Liver (tissue), 8 donors: ENCODE measurements at regions not wholly inside any gene's neighbourhood (a gene's known extent, or its start where the extent isn't known, plus 50 kb on each side); places are given as distances from the start of the nearest gene placed in this dataset.

Experiments
- DNase-seq: peaks from one replicate; pipeline ENCODE4 v3.0.0-alpha.2; 2017; ENCODE audit warnings: low spot score
- H3K27ac ChIP-seq, 2 donors: one replicate each; pipeline ENCODE4 v1.7.0; 2013; ENCODE audit warnings: inconsistent platforms in 2 of 2, low read length in 2 of 2, control low read depth in 1 of 2, low read depth in 1 of 2, mild to moderate bottlenecking in 1 of 2
- H3K27me3 ChIP-seq, 4 donors: one replicate each; pipeline versions ENCODE4 v1.6.1 to v1.7.0; 2013; ENCODE audit warnings: low read length in 3 of 4, inconsistent platforms in 1 of 4, mild to moderate bottlenecking in 1 of 4, moderate library complexity in 1 of 4; ENCODE audit not compliant: control insufficient read depth in 4 of 4, insufficient read depth in 4 of 4
- H3K36me3 ChIP-seq, 4 donors: one replicate each; pipeline versions ENCODE4 v1.6.1 to v1.7.0; 2013; ENCODE audit warnings: low read length in 3 of 4, mild to moderate bottlenecking in 3 of 4, low read depth in 1 of 4, moderate library complexity in 1 of 4; ENCODE audit not compliant: control insufficient read depth in 4 of 4, insufficient read depth in 3 of 4
- H3K4me1 ChIP-seq, 4 donors: one replicate each; pipeline versions ENCODE4 v1.6.1 to v1.7.0; 2013; ENCODE audit warnings: low read length in 3 of 4, mild to moderate bottlenecking in 3 of 4, moderate library complexity in 1 of 4; ENCODE audit not compliant: control insufficient read depth in 4 of 4, insufficient read depth in 4 of 4
- H3K4me3 ChIP-seq, 3 donors: one replicate each; pipeline versions ENCODE4 v1.6.1 to v1.7.0; 2013; ENCODE audit warnings: low read length in 3 of 3, control low read depth in 1 of 3, low read depth in 1 of 3, mild to moderate bottlenecking in 1 of 3
- H3K9ac ChIP-seq, 2 donors: one replicate each; pipeline ENCODE4 v1.7.0; 2013; ENCODE audit warnings: low read length in 2 of 2, mild to moderate bottlenecking in 2 of 2, moderate library complexity in 2 of 2, control low read depth in 1 of 2, low read depth in 1 of 2
- H3K9me3 ChIP-seq, 4 donors: one replicate each; pipeline versions ENCODE4 v1.6.1 to v1.7.0; 2013; ENCODE audit warnings: low read length in 3 of 4; ENCODE audit not compliant: control insufficient read depth in 4 of 4
- CTCF ChIP-seq: fragments of 150-350 bp; IDR thresholded peaks from 2 replicates; pipeline ENCODE4 v1.5.1; 2017; ENCODE audit warnings: improper control_type of control experiment, low read depth, low read length; ENCODE audit not compliant: missing input control
- EGR1 ChIP-seq, 2 donors: IDR thresholded peaks; 2 replicates each; pipeline ENCODE4 v1.6.1; 2016 to 2018; ENCODE audit warnings: antibody characterized with exemption in 2 of 2, low read depth in 2 of 2
- GABPA ChIP-seq, 2 donors: IDR thresholded peaks in 1 of 2; conservative IDR thresholded peaks in 1 of 2; 2 replicates each; pipeline ENCODE4 v1.6.1; 2016; ENCODE audit warnings: antibody characterized with exemption in 2 of 2, mild to moderate bottlenecking in 1 of 2, moderate library complexity in 1 of 2
- HNF4A ChIP-seq, 2 donors: conservative IDR thresholded peaks; 2 replicates each; pipeline ENCODE4 v1.6.1; 2016; ENCODE audit warnings: antibody characterized with exemption in 2 of 2, mild to moderate bottlenecking in 2 of 2
- MAX ChIP-seq: IDR thresholded peaks from 2 replicates; pipeline ENCODE4 v1.6.1; 2016; ENCODE audit warnings: antibody characterized with exemption
- NR2F2 ChIP-seq: IDR thresholded peaks from 2 replicates; pipeline ENCODE4 v1.6.1; 2016; ENCODE audit warnings: antibody characterized with exemption
- RXRA ChIP-seq, 2 donors: IDR thresholded peaks; 2 replicates each; pipeline ENCODE4 v1.6.1; 2017 to 2018; ENCODE audit warnings: antibody characterized with exemption in 2 of 2, mild to moderate bottlenecking in 1 of 2
- TAF1 ChIP-seq: conservative IDR thresholded peaks from 2 replicates; pipeline ENCODE4 v1.6.1; 2016; ENCODE audit warnings: antibody characterized with exemption, mild to moderate bottlenecking
- YY1 ChIP-seq: IDR thresholded peaks from 2 replicates; pipeline ENCODE4 v1.6.1; 2016; ENCODE audit warnings: antibody characterized with exemption, mild to moderate bottlenecking
- WGBS: extraction: QIAGEN DNeasy Blood & Tissue Kit; methylation state at CpG from one replicate; pipeline ENCODE4 v1.1.7; 2013; 5-methylcytosine and 5-hydroxymethylcytosine counted together
- TF ChIP-seq, protein P1 (sequence below): IDR thresholded peaks from 2 replicates; pipeline ENCODE4 v1.6.1; 2016; ENCODE audit warnings: antibody characterized with exemption, mild to moderate bottlenecking
- donor health status: healthy.
- donor health status: healthy.
- donor health status: healthy.
- donor health status: healthy.
- donor health status: healthy.

- no peak for DNase-seq
- no peak overlapping the region for H3K4me3 ChIP-seq
- no peaks in the 10 kb centered on the region for H3K36me3 ChIP-seq
- H3K4me1 ChIP-seq = no peaks in the 10 kb centered on the region
- H3K27me3 ChIP-seq = peaks cover 0 to 4% (median 0%) of the 10 kb centered on the region in 4 donors
- no peak overlapping the region for H3K27ac ChIP-seq
- peaks cover 0 to 2% (median 0%) of the 10 kb centered on the region in 4 donors for H3K9me3 ChIP-seq
- WGBS = 83% methylated on average over 3 of the region's 3 CpGs
- no peak overlapping the region for H3K9ac ChIP-seq
- TF ChIP-seq NR2F2 (no peak), TAF1 (no peak), YY1 (no peak)
Observed at GRCh38 chr5:107794741-107795140, 124.0 kb upstream of the EFNA5 start.

- no peak overlapping the region for H3K27ac ChIP-seq
- TF ChIP-seq GABPA (IDR thresholded peaks at IDR 0.05 in 1 of 2, conservative IDR thresholded peaks at IDR 0.05 in 1 of 2) (no peak), RXRA (IDR thresholded peaks at IDR 0.05) (no peak), TAF1 (no peak), NR2F2 (no peak)
- no peak for DNase-seq
Observed at GRCh38 chr5:107792940-107793339, 122.2 kb upstream of the EFNA5 start.

GRCh38 chr5:107790671-107791070 is 119.9 kb upstream of the EFNA5 start:
- no peak overlapping the region for H3K4me3 ChIP-seq
- no peak for TF ChIP-seq RXRA (IDR thresholded peaks at IDR 0.05)
- TF ChIP-seq CTCF = no peak
- TF ChIP-seq EGR1 (IDR thresholded peaks at IDR 0.05; ENCODE audit: low read depth in 2 of 2) = no peak
- no peak for TF ChIP-seq MAX
- TF ChIP-seq, protein P1, sequence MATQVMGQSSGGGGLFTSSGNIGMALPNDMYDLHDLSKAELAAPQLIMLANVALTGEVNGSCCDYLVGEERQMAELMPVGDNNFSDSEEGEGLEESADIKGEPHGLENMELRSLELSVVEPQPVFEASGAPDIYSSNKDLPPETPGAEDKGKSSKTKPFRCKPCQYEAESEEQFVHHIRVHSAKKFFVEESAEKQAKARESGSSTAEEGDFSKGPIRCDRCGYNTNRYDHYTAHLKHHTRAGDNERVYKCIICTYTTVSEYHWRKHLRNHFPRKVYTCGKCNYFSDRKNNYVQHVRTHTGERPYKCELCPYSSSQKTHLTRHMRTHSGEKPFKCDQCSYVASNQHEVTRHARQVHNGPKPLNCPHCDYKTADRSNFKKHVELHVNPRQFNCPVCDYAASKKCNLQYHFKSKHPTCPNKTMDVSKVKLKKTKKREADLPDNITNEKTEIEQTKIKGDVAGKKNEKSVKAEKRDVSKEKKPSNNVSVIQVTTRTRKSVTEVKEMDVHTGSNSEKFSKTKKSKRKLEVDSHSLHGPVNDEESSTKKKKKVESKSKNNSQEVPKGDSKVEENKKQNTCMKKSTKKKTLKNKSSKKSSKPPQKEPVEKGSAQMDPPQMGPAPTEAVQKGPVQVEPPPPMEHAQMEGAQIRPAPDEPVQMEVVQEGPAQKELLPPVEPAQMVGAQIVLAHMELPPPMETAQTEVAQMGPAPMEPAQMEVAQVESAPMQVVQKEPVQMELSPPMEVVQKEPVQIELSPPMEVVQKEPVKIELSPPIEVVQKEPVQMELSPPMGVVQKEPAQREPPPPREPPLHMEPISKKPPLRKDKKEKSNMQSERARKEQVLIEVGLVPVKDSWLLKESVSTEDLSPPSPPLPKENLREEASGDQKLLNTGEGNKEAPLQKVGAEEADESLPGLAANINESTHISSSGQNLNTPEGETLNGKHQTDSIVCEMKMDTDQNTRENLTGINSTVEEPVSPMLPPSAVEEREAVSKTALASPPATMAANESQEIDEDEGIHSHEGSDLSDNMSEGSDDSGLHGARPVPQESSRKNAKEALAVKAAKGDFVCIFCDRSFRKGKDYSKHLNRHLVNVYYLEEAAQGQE = no peak
- TF ChIP-seq HNF4A (conservative IDR thresholded peaks at IDR 0.05) = no peak
- no peak for TF ChIP-seq GABPA (IDR thresholded peaks at IDR 0.05 in 1 of 2, conservative IDR thresholded peaks at IDR 0.05 in 1 of 2)
- no peak for TF ChIP-seq NR2F2
- TF ChIP-seq YY1 = no peak
- 83% methylated on average over 4 of the region's 4 CpGs for WGBS
- H3K27me3 ChIP-seq = no peaks in the 10 kb centered on the region
- H3K36me3 ChIP-seq = no peaks in the 10 kb centered on the region
- no peak for DNase-seq
- peaks cover 0 to 5% (median under 1%) of the 10 kb centered on the region in 4 donors for H3K9me3 ChIP-seq
- no peaks in the 10 kb centered on the region for H3K4me1 ChIP-seq
- H3K9ac ChIP-seq = no peak overlapping the region
- no peak overlapping the region for H3K27ac ChIP-seq

More at GRCh38 chr5:107792940-107793339, 122.2 kb upstream of the EFNA5 start:
- Histone ChIP-seq H3K9me3 (peaks cover 0 to 2% (median 0%) of the 10 kb centered on the region in 4 donors), H3K9ac (no peak overlapping the region), H3K27me3 (peaks cover 0 to 4% (median 0%) of the 10 kb centered on the region in 4 donors), H3K4me3 (no peak overlapping the region), H3K4me1 (no peaks in the 10 kb centered on the region), H3K36me3 (no peaks in the 10 kb centered on the region)
